ENCODE measurements at regions not wholly inside any gene's neighbourhood (a gene's known extent, or its start where the extent isn't known, plus 50 kb on each side); places are given as distances from the start of the nearest gene placed in this dataset.
"Not testable (repeated sequence)": the region's sequence is repeated elsewhere in the genome, so short reads cannot be mapped to it uniquely, and the experiment has no call there.

GRCh38 chr18:1150344-1150743 lies 245.7 kb downstream of the ADCYAP1 start:
- 58% methylated on average over 2 of the region's 2 CpGs for WGBS
- no peaks in the 10 kb centered on the region for H3K36me3 ChIP-seq (ENCODE audit: insufficient read depth)
- no peak overlapping the region for H3K4me3 ChIP-seq (ENCODE audit: low read depth, low read length)
- no peak overlapping the region for H3K27ac ChIP-seq (ENCODE audit: low read depth)
- DNase-seq (ENCODE audit: extremely low spot score): no peak
- H3K4me1 ChIP-seq (ENCODE audit: insufficient read depth): no peaks in the 10 kb centered on the region

GRCh38 chr18:1152958-1153357 lies 248.3 kb downstream of the ADCYAP1 start:
- H3K4me3 ChIP-seq (ENCODE audit: low read depth, low read length); H3K4me1 ChIP-seq (ENCODE audit: insufficient read depth); DNase-seq (ENCODE audit: extremely low spot score); H3K27ac ChIP-seq (ENCODE audit: low read depth); H3K36me3 ChIP-seq (ENCODE audit: insufficient read depth): not testable (repeated sequence)
- WGBS: 43% methylated on average over 2 of the region's 2 CpGs

GRCh38 chr18:1173593-1173992 lies 268.9 kb downstream of the ADCYAP1 start:
- no peak overlapping the region for H3K27ac ChIP-seq (ENCODE audit: low read depth)
- H3K4me3 ChIP-seq (ENCODE audit: low read depth, low read length): no peak overlapping the region
- H3K36me3 ChIP-seq (ENCODE audit: insufficient read depth): no peaks in the 10 kb centered on the region
- 80% methylated on average over 4 of the region's 4 CpGs for WGBS
- no peaks in the 10 kb centered on the region for H3K4me1 ChIP-seq (ENCODE audit: insufficient read depth)
- no peak for DNase-seq (ENCODE audit: extremely low spot score)

GRCh38 chr18:1177232-1177631 lies 272.6 kb downstream of the ADCYAP1 start:
- Histone ChIP-seq H3K4me3 (ENCODE audit: low read depth, low read length) (no peak overlapping the region), H3K36me3 (ENCODE audit: insufficient read depth) (no peaks in the 10 kb centered on the region), H3K27ac (ENCODE audit: low read depth) (no peak overlapping the region), H3K4me1 (ENCODE audit: insufficient read depth) (no peaks in the 10 kb centered on the region)
- no peak for DNase-seq (ENCODE audit: extremely low spot score)

- no peak for DNase-seq (ENCODE audit: extremely low spot score)
- 72% methylated on average over 3 of the region's 3 CpGs for WGBS
Observed at GRCh38 chr18:1191341-1191740, 286.7 kb downstream of the ADCYAP1 start.

GRCh38 chr18:1213126-1213525 lies 308.5 kb downstream of the ADCYAP1 start:
- no peak overlapping the region for H3K4me3 ChIP-seq (ENCODE audit: low read depth, low read length)
- no peak for DNase-seq (ENCODE audit: extremely low spot score)
- no peak overlapping the region for H3K27ac ChIP-seq (ENCODE audit: low read depth)
- no peaks in the 10 kb centered on the region for H3K4me1 ChIP-seq (ENCODE audit: insufficient read depth)
- 82% methylated on average over 1 of the region's 1 CpG for WGBS
- H3K36me3 ChIP-seq (ENCODE audit: insufficient read depth): no peaks in the 10 kb centered on the region

More at GRCh38 chr18:1191341-1191740, 286.7 kb downstream of the ADCYAP1 start:
- Histone ChIP-seq H3K36me3 (ENCODE audit: insufficient read depth) (no peaks in the 10 kb centered on the region), H3K4me3 (ENCODE audit: low read depth, low read length) (no peak overlapping the region), H3K4me1 (ENCODE audit: insufficient read depth) (no peaks in the 10 kb centered on the region), H3K27ac (ENCODE audit: low read depth) (no peak overlapping the region)

- DNase-seq (ENCODE audit: extremely low spot score): no peak
- Histone ChIP-seq H3K4me1 (ENCODE audit: insufficient read depth) (no peaks in the 10 kb centered on the region), H3K27ac (ENCODE audit: low read depth) (no peak overlapping the region), H3K36me3 (ENCODE audit: insufficient read depth) (no peaks in the 10 kb centered on the region), H3K4me3 (ENCODE audit: low read depth, low read length) (no peak overlapping the region)
- 81% methylated on average over 2 of the region's 2 CpGs for WGBS
Observed at GRCh38 chr18:1222880-1223279, 318.2 kb downstream of the ADCYAP1 start.

- Histone ChIP-seq H3K27ac (ENCODE audit: low read depth) (no peak overlapping the region), H3K36me3 (ENCODE audit: insufficient read depth) (no peaks in the 10 kb centered on the region), H3K4me1 (ENCODE audit: insufficient read depth) (no peaks in the 10 kb centered on the region), H3K4me3 (ENCODE audit: low read depth, low read length) (no peak overlapping the region)
- DNase-seq (ENCODE audit: extremely low spot score): no peak
- 77% methylated on average over 4 of the region's 4 CpGs for WGBS
Observed at GRCh38 chr18:1227025-1227424, 322.4 kb downstream of the ADCYAP1 start.

GRCh38 chr18:1229634-1230033 lies 325.0 kb downstream of the ADCYAP1 start:
- 83% methylated on average over 2 of the region's 2 CpGs for whole genome bisulfite sequencing
- Histone ChIP-seq H3K4me1 (ENCODE audit: insufficient read depth) (no peaks in the 10 kb centered on the region), H3K36me3 (ENCODE audit: insufficient read depth) (no peaks in the 10 kb centered on the region), H3K27ac (ENCODE audit: low read depth) (no peak overlapping the region), H3K4me3 (ENCODE audit: low read depth, low read length) (no peak overlapping the region)
- DNase-seq (ENCODE audit: extremely low spot score): no peak

- Histone ChIP-seq H3K4me3 (ENCODE audit: low read depth, low read length) (no peak overlapping the region), H3K36me3 (ENCODE audit: insufficient read depth) (no peaks in the 10 kb centered on the region), H3K4me1 (ENCODE audit: insufficient read depth) (no peaks in the 10 kb centered on the region), H3K27ac (ENCODE audit: low read depth) (no peak overlapping the region)
- no peak for DNase-seq (ENCODE audit: extremely low spot score)
Observed at GRCh38 chr18:1232867-1233266, 328.2 kb downstream of the ADCYAP1 start.

GRCh38 chr18:1240701-1241100 lies 336.0 kb downstream of the ADCYAP1 start:
- Histone ChIP-seq H3K27ac (ENCODE audit: low read depth) (no peak overlapping the region), H3K4me1 (ENCODE audit: insufficient read depth) (no peaks in the 10 kb centered on the region), H3K4me3 (ENCODE audit: low read depth, low read length) (no peak overlapping the region), H3K36me3 (ENCODE audit: insufficient read depth) (no peaks in the 10 kb centered on the region)
- 78% methylated on average over 4 of the region's 4 CpGs for WGBS
- no peak for DNase-seq (ENCODE audit: extremely low spot score)

GRCh38 chr18:1244397-1245122 lies 339.9 kb downstream of the ADCYAP1 start:
- WGBS: 69% methylated on average over 3 of the region's 3 CpGs
- Histone ChIP-seq H3K4me1 (ENCODE audit: insufficient read depth) (no peaks in the 10 kb centered on the region), H3K27ac (ENCODE audit: low read depth) (no peak overlapping the region), H3K4me3 (ENCODE audit: low read depth, low read length) (no peak overlapping the region), H3K36me3 (ENCODE audit: insufficient read depth) (no peaks in the 10 kb centered on the region)
- no peak for DNase-seq (ENCODE audit: extremely low spot score)

- WGBS: 39% methylated on average over 9 of the region's 9 CpGs
- no peak overlapping the region for H3K27ac ChIP-seq (ENCODE audit: low read depth)
- H3K36me3 ChIP-seq (ENCODE audit: insufficient read depth): no peaks in the 10 kb centered on the region
- no peaks in the 10 kb centered on the region for H3K4me1 ChIP-seq (ENCODE audit: insufficient read depth)
- no peak for DNase-seq (ENCODE audit: extremely low spot score)
- no peak overlapping the region for H3K4me3 ChIP-seq (ENCODE audit: low read depth, low read length)
Observed at GRCh38 chr18:1246827-1247226, 342.2 kb downstream of the ADCYAP1 start.

GRCh38 chr18:1252534-1252933 lies 347.9 kb downstream of the ADCYAP1 start:
- Histone ChIP-seq H3K4me1 (ENCODE audit: insufficient read depth) (no peaks in the 10 kb centered on the region), H3K4me3 (ENCODE audit: low read depth, low read length) (no peak overlapping the region), H3K36me3 (ENCODE audit: insufficient read depth) (no peaks in the 10 kb centered on the region), H3K27ac (ENCODE audit: low read depth) (no peak overlapping the region)
- DNase-seq (ENCODE audit: extremely low spot score): no peak
- WGBS: 51% methylated on average over 1 of the region's 1 CpG

GRCh38 chr18:1252936-1253335 lies 348.3 kb downstream of the ADCYAP1 start:
- Histone ChIP-seq H3K36me3 (ENCODE audit: insufficient read depth) (no peaks in the 10 kb centered on the region), H3K27ac (ENCODE audit: low read depth) (no peak overlapping the region), H3K4me3 (ENCODE audit: low read depth, low read length) (no peak overlapping the region), H3K4me1 (ENCODE audit: insufficient read depth) (no peaks in the 10 kb centered on the region)
- no peak for DNase-seq (ENCODE audit: extremely low spot score)
- WGBS: 27% methylated on average over 1 of the region's 1 CpG

All from urinary bladder (tissue), 3 donors.